ENCODE measurements at regions not wholly inside any gene's neighbourhood (a gene's known extent, or its start where the extent isn't known, plus 50 kb on each side); places are given as distances from the start of the nearest gene placed in this dataset.

DNA sequence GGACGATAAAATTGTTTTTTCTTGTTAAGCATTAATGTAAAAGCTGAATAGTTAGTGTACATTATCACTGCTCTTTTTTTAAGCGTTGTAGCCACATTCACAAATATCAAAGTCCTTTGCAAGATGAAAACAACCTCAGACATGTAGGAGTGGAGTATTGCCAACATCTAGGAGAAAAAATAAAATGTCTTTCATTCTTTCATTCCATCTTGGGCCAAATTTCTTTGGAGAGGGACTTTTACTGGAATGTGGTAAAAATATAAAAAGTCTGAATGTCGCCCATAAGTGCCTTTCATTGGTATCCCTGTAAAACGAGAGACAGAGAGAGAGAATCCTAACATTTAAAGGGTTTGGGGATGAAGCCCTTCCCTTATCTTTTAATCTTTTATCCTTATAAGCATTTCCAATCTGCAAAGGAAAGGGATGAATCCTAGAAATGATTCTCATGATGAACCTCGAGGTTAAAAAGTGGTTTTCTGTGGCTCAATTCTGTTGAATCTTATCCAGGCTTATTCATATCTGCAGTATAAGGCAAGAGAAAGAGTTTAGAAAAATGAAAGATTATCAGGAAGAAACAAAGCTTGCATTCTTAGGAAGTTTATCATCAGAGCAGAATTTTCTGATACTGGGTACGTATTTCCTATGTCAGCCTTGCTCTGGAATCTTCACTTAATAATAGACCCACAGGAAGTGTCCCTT is 1031.7 kb downstream of the MCTP2 start:
- Histone ChIP-seq H2AFZ (ENCODE audit: low read length) (no peak overlapping the region), H3K4me3 (replicated peaks in 1 of 3; ENCODE audit: insufficient read depth in 1 of 3, low read depth in 2 of 3, low read length in 3 of 3) (no peak overlapping the region), H3K27ac (ENCODE audit: extremely low read length, insufficient read depth, low read length) (no peak overlapping the region), H3K79me2 (ENCODE audit: insufficient read depth, low read length) (no peaks in the 10 kb centered on the region), H3K9ac (ENCODE audit: insufficient read depth, low read depth, low read length) (no peak overlapping the region), H3K27me3 (ENCODE audit: control insufficient read depth in 1 of 2, insufficient read depth in 2 of 2, low read length in 2 of 2) (no peaks in the 10 kb centered on the region; a peak in 1 of 5 replicates), H4K20me1 (ENCODE audit: insufficient read depth, low read length) (no peaks in the 10 kb centered on the region), H3K4me2 (ENCODE audit: low read depth, low read length) (no peak overlapping the region), H3K4me1 (ENCODE audit: insufficient read depth, low read length) (no peaks in the 10 kb centered on the region), H3K9me3 (ENCODE audit: low read length) (0 out of 2 replicates have a peak, but pooled peaks cover 10% of the 10 kb centered on the region), H3K36me3 (replicated peaks in 1 of 2; ENCODE audit: control insufficient read depth in 1 of 2, insufficient read depth in 2 of 2, low read length in 2 of 2) (no peaks in the 10 kb centered on the region)
- ChIA-PET POLR2A (no interaction called here), CTCF (ENCODE audit: low intra/inter-chr PET ratio, low total read pairs) (no interaction called here)
- intact Hi-C loops (cut with micrococcal nuclease; ENCODE audit: unreplicated experiment) = no loop called here
- ATAC-seq = no peak
- FAIRE-seq = no peak
- BruUV-seq (replicated peaks) = no TSS peak
- no peak for DNase-seq (ENCODE audit: low spot score)
- no peak for TF ChIP-seq KDM1A (CRISPR knock-in tag; IDR thresholded peaks at IDR 0.05)
- no peak for TF ChIP-seq ZNF644 (CRISPR knock-in tag; IDR thresholded peaks at IDR 0.05; ENCODE audit: low read depth)
- TF ChIP-seq HES4 (CRISPR knock-in tag; IDR thresholded peaks at IDR 0.05; ENCODE audit: borderline replicate concordance) = no peak
- no peak for TF ChIP-seq ZNF484 (CRISPR knock-in tag; IDR thresholded peaks at IDR 0.05; ENCODE audit: borderline replicate concordance, low read depth)
- TF ChIP-seq ZNF3 (CRISPR knock-in tag; IDR thresholded peaks at IDR 0.05) = no peak
- TF ChIP-seq ZNF75D (CRISPR knock-in tag; IDR thresholded peaks at IDR 0.05; ENCODE audit: borderline replicate concordance) = no peak
- no peak for TF ChIP-seq U2AF1 (optimal IDR thresholded peaks at IDR 0.05; ENCODE audit: low read depth, low read length)
- whole genome bisulfite sequencing (ENCODE audit: low lambda C conversion rate) = under 1% methylated on average over 6 of the region's 6 CpGs
- in situ Hi-C loops (cut with HindIII; ENCODE audit: extremely low pct_ligation_motif_present, low pct_unique_long_range_greater_than_20kb) = loop anchor here (10.0 to 25.0 kb wide), 2 partner anchors 1074 to 1972 kb away; partner anchors contain the start of gene NR2F2

GRCh38 chr15:95263751-95264150 is 1032.4 kb downstream of the MCTP2 start:
- no TSS peak for BruUV-seq (replicated peaks)

More at GRCh38 chr15:95263751-95264150, 1032.4 kb downstream of the MCTP2 start:
- Histone ChIP-seq H2AFZ (ENCODE audit: low read length) (no peak overlapping the region), H3K9me3 (ENCODE audit: low read length) (0 out of 2 replicates have a peak, but pooled peaks cover 10% of the 10 kb centered on the region), H3K79me2 (ENCODE audit: insufficient read depth, low read length) (no peaks in the 10 kb centered on the region), H3K4me3 (replicated peaks in 1 of 3; ENCODE audit: insufficient read depth in 1 of 3, low read depth in 2 of 3, low read length in 3 of 3) (no peak overlapping the region), H3K9ac (ENCODE audit: insufficient read depth, low read depth, low read length) (no peak overlapping the region), H3K4me1 (ENCODE audit: insufficient read depth, low read length) (no peaks in the 10 kb centered on the region), H3K27ac (ENCODE audit: extremely low read length, insufficient read depth, low read length) (no peak overlapping the region), H3K4me2 (ENCODE audit: low read depth, low read length) (no peak overlapping the region), H4K20me1 (ENCODE audit: insufficient read depth, low read length) (no peaks in the 10 kb centered on the region), H3K27me3 (ENCODE audit: control insufficient read depth in 1 of 2, insufficient read depth in 2 of 2, low read length in 2 of 2) (no peaks in the 10 kb centered on the region; a peak in 1 of 5 replicates), H3K36me3 (replicated peaks in 1 of 2; ENCODE audit: control insufficient read depth in 1 of 2, insufficient read depth in 2 of 2, low read length in 2 of 2) (no peaks in the 10 kb centered on the region)
- no peak for TF ChIP-seq ZZZ3 (CRISPR knock-in tag; IDR thresholded peaks at IDR 0.05; ENCODE audit: borderline replicate concordance)
- TF ChIP-seq ZBTB38 (CRISPR knock-in tag; IDR thresholded peaks at IDR 0.05) = no peak
- TF ChIP-seq ZNF691 (CRISPR knock-in tag; IDR thresholded peaks at IDR 0.05; ENCODE audit: borderline replicate concordance, low read depth) = no peak
- no peak for TF ChIP-seq ZNF136 (CRISPR knock-in tag; IDR thresholded peaks at IDR 0.05; ENCODE audit: low read depth)
- no peak for TF ChIP-seq KLF6 (CRISPR knock-in tag; IDR thresholded peaks at IDR 0.05)
- TF ChIP-seq CENPT (CRISPR knock-in tag; IDR thresholded peaks at IDR 0.05; ENCODE audit: low read depth) = no peak
- TF ChIP-seq KMT2A (CRISPR knock-in tag; IDR thresholded peaks at IDR 0.05) = no peak
- ChIA-PET CTCF (ENCODE audit: low intra/inter-chr PET ratio, low total read pairs) (no interaction called here), POLR2A (no interaction called here)
- in situ Hi-C loops (cut with HindIII; ENCODE audit: extremely low pct_ligation_motif_present, low pct_unique_long_range_greater_than_20kb) = loop anchor here (10.0 to 25.0 kb wide), 2 partner anchors 1074 to 1971 kb away; partner anchors contain the start of gene NR2F2
- FAIRE-seq = no peak
- WGBS (ENCODE audit: low lambda C conversion rate) = 0% methylated on average over 1 of the region's 1 CpG
- intact Hi-C loops (cut with micrococcal nuclease; ENCODE audit: unreplicated experiment) = no loop called here
- no peak for ATAC-seq
- DNase-seq (ENCODE audit: low spot score) = no peak
